Naive thymus-derived CD8-positive, alpha-beta T cell (primary cell): ENCODE measurements at regions not wholly inside any gene's neighbourhood (a gene's known extent, or its start where the extent isn't known, plus 50 kb on each side); places are given as distances from the start of the nearest gene placed in this dataset.

ENCODE experiments used
- ATAC-seq, 2 donors: fragments of 150-1000 bp; cut with Tn5 transposase in 1 of 2; sonication (Bioruptor Pico), chemical (Tn5 transposase) in 1 of 2; 1 replicate in 1 of 2; 2 replicates in 1 of 2; pipeline ENCODE4 v1.10.0; 2021; ENCODE audit warnings: mild to moderate bottlenecking in 2 of 2, moderate library complexity in 2 of 2
- POLR2A ChIA-PET: fragments of 350-600 bp; sonication (Branson Sonifier 250); formaldehyde crosslinking; loops from one replicate; lab custom pipeline; 2021; ENCODE audit warnings: antibody characterized with exemption; lab: Charles Lee
- DNase-seq, 10 donors: peaks; one replicate each; pipeline versions ENCODE4 v3.0.0 to v3.0.0-alpha.2; 2020 to 2022
- H3K27ac Mint-ChIP-seq, 10 donors: one replicate each; pipeline ENCODE4 v1.8.0; 2020 to 2022; ENCODE audit warnings: mild to moderate bottlenecking in 10 of 10, mixed read lengths in 10 of 10, moderate library complexity in 4 of 10, inconsistent platforms in 1 of 10
- H3K27me3 Mint-ChIP-seq, 5 donors: one replicate each; pipeline ENCODE4 v1.8.0; 2021 to 2022; ENCODE audit warnings: mixed read lengths in 5 of 5
- H3K36me3 Mint-ChIP-seq, 3 donors: one replicate each; pipeline ENCODE4 v1.8.0; 2020 to 2022; ENCODE audit warnings: mixed read lengths in 3 of 3, mild to moderate bottlenecking in 2 of 3, inconsistent platforms in 1 of 3
- H3K4me1 Mint-ChIP-seq, 4 donors: one replicate each; pipeline ENCODE4 v1.8.0; 2021 to 2022; ENCODE audit warnings: mixed read lengths in 4 of 4
- H3K4me3 Mint-ChIP-seq, 10 donors: one replicate each; pipeline ENCODE4 v1.8.0; 2020 to 2022; ENCODE audit warnings: mild to moderate bottlenecking in 10 of 10, mixed read lengths in 10 of 10, moderate library complexity in 6 of 10, inconsistent platforms in 1 of 10
- H3K9me3 Mint-ChIP-seq, 9 donors: one replicate each; pipeline ENCODE4 v1.8.0; 2020 to 2022; ENCODE audit warnings: mixed read lengths in 9 of 9, mild to moderate bottlenecking in 3 of 9, inconsistent platforms in 1 of 9, moderate library complexity in 1 of 9

- Mint-ChIP-seq H3K27me3 (peaks cover 0 to 2% (median 0%) of the 10 kb centered on the region in 5 donors), H3K4me3 (no peak overlapping the region), H3K4me1 (peaks cover 8 to 19% (median 14%) of the 10 kb centered on the region in 4 donors), H3K36me3 (no peaks in the 10 kb centered on the region), H3K9me3 (peaks cover 0 to 1% (median 0%) of the 10 kb centered on the region in 9 donors), H3K27ac (peak overlapping the region in 2 of 10 donors; percentile 24 to 57)
- POLR2A ChIA-PET = interaction anchor here (0.7 kb wide), 1 partner anchor 31 kb away, joined by 3 read pairs; no protein-coding TSS in a partner anchor
- DNase-seq (no peak), ATAC-seq (no peak)
These were observed 123.3 kb upstream of the MLN start for GRCh38 chr6:33927112-33927511.

- Mint-ChIP-seq H3K4me1 (peaks cover 8 to 22% (median 16%) of the 10 kb centered on the region in 4 donors), H3K27me3 (peaks cover 0 to 2% (median 0%) of the 10 kb centered on the region in 5 donors), H3K4me3 (no peak overlapping the region), H3K27ac (peak overlapping the region in 1 of 10 donors; percentile 32), H3K9me3 (peaks cover 0 to 1% (median 0%) of the 10 kb centered on the region in 9 donors), H3K36me3 (no peaks in the 10 kb centered on the region)
- no peak for DNase-seq
- ATAC-seq = no peak
- POLR2A ChIA-PET = interaction anchor here (0.7 kb wide), 1 partner anchor 31 kb away, joined by 3 read pairs; no protein-coding TSS in a partner anchor
These were observed 122.6 kb upstream of the MLN start for GRCh38 chr6:33926451-33926850.

- H3K36me3 Mint-ChIP-seq = no peaks in the 10 kb centered on the region
- POLR2A ChIA-PET = no interaction called here
- peaks cover 13 to 25% (median 19%) of the 10 kb centered on the region in 4 donors for H3K4me1 Mint-ChIP-seq
- H3K27ac Mint-ChIP-seq = peak overlapping the region in 2 of 10 donors; percentile 32 to 40
- ATAC-seq = no peak
- no peak for DNase-seq
- H3K4me3 Mint-ChIP-seq = no peak overlapping the region
- H3K9me3 Mint-ChIP-seq = peaks cover 0 to 1% (median 0%) of the 10 kb centered on the region in 9 donors
- H3K27me3 Mint-ChIP-seq = peaks cover 0 to 2% (median 0%) of the 10 kb centered on the region in 5 donors
These were observed 122.1 kb upstream of the MLN start for GRCh38 chr6:33925936-33926335.

GRCh38 chr6:33925210-33925609 lies 121.4 kb upstream of the MLN start:
- ATAC-seq = no peak
- DNase-seq = no peak
- peaks cover 9 to 27% (median 20%) of the 10 kb centered on the region in 4 donors for H3K4me1 Mint-ChIP-seq

GRCh38 chr6:33924681-33925080 lies 120.9 kb upstream of the MLN start:
- Mint-ChIP-seq H3K4me1 (peaks cover 12 to 26% (median 20%) of the 10 kb centered on the region in 4 donors), H3K36me3 (no peaks in the 10 kb centered on the region), H3K4me3 (no peak overlapping the region), H3K9me3 (peaks cover 0 to 1% (median 0%) of the 10 kb centered on the region in 9 donors), H3K27me3 (no peaks in the 10 kb centered on the region), H3K27ac (no peak overlapping the region)
- POLR2A ChIA-PET = no interaction called here
- DNase-seq = no peak
- ATAC-seq = no peak

More at GRCh38 chr6:33925210-33925609, 121.4 kb upstream of the MLN start:
- no peak overlapping the region for H3K4me3 Mint-ChIP-seq
- H3K27me3 Mint-ChIP-seq = no peaks in the 10 kb centered on the region
- POLR2A ChIA-PET = no interaction called here
- H3K9me3 Mint-ChIP-seq = peaks cover 0 to 1% (median 0%) of the 10 kb centered on the region in 9 donors
- H3K36me3 Mint-ChIP-seq = no peaks in the 10 kb centered on the region
- no peak overlapping the region for H3K27ac Mint-ChIP-seq

GRCh38 chr6:33923857-33924514 lies 120.2 kb upstream of the MLN start:
- Mint-ChIP-seq H3K9me3 (peaks cover 0 to 1% (median 0%) of the 10 kb centered on the region in 9 donors), H3K27me3 (no peaks in the 10 kb centered on the region), H3K4me1 (peaks cover 16 to 26% (median 20%) of the 10 kb centered on the region in 4 donors), H3K4me3 (peak overlapping the region in 1 of 10 donors; percentile 31), H3K27ac (peak overlapping the region in 2 of 10 donors; percentile 19 to 46), H3K36me3 (no peaks in the 10 kb centered on the region)
- POLR2A ChIA-PET = interaction anchor here (0.6 kb wide), 1 partner anchor 152 kb away, joined by 3 read pairs; no protein-coding TSS in a partner anchor
- peak in 7 of 10 donors; percentile 9 to 72 (median 23) for DNase-seq
- ATAC-seq = peak; percentile 53

- Mint-ChIP-seq H3K27me3 (no peaks in the 10 kb centered on the region), H3K27ac (peak overlapping the region in 3 of 10 donors; percentile 37 to 79 (median 70))
- POLR2A ChIA-PET = interaction anchor here (1.9 kb wide), 1 partner anchor 10 kb away, joined by 5 read pairs; no protein-coding TSS in a partner anchor
These were observed 117.9 kb upstream of the MLN start for GRCh38 chr6:33921745-33922144.

GRCh38 chr6:33918175-33918695 lies 114.4 kb upstream of the MLN start:
- no peak for ATAC-seq
- POLR2A ChIA-PET = no interaction called here
- H3K36me3 Mint-ChIP-seq = no peaks in the 10 kb centered on the region
- no peak for DNase-seq
- H3K4me3 Mint-ChIP-seq = no peak overlapping the region
- H3K9me3 Mint-ChIP-seq = no peaks in the 10 kb centered on the region
- H3K4me1 Mint-ChIP-seq = peaks cover 29 to 43% (median 38%) of the 10 kb centered on the region in 4 donors
- no peak overlapping the region for H3K27ac Mint-ChIP-seq
- no peaks in the 10 kb centered on the region for H3K27me3 Mint-ChIP-seq

More at GRCh38 chr6:33921745-33922144, 117.9 kb upstream of the MLN start:
- Mint-ChIP-seq H3K4me3 (peak overlapping the region in 1 of 10 donors; percentile 2), H3K4me1 (peaks cover 16 to 26% (median 20%) of the 10 kb centered on the region in 4 donors), H3K36me3 (no peaks in the 10 kb centered on the region), H3K9me3 (no peaks in the 10 kb centered on the region)
- no peak for DNase-seq
- ATAC-seq = no peak

- H3K9me3 Mint-ChIP-seq = no peaks in the 10 kb centered on the region
- POLR2A ChIA-PET = interaction anchor here (0.6 to 2.6 kb wide), 7 partner anchors 8 to 126 kb away, joined by 3 to 23 read pairs (median 4); partner anchors contain the start of gene LEMD2
- ATAC-seq (peak; percentile 30 to 52), DNase-seq (peak in 1 of 10 donors; percentile 28)
- H3K27ac Mint-ChIP-seq = peak overlapping the region in 8 of 10 donors; percentile 23 to 94 (median 84)
- H3K27me3 Mint-ChIP-seq = no peaks in the 10 kb centered on the region
- H3K36me3 Mint-ChIP-seq = no peaks in the 10 kb centered on the region
- H3K4me3 Mint-ChIP-seq = peak overlapping the region in 9 of 10 donors; percentile 26 to 86 (median 75)
- H3K4me1 Mint-ChIP-seq = peaks cover 32 to 54% (median 51%) of the 10 kb centered on the region in 4 donors
These were observed 111.3 kb upstream of the MLN start for GRCh38 chr6:33915134-33915533.

GRCh38 chr6:33914645-33915044 lies 110.8 kb upstream of the MLN start:
- ATAC-seq (peak; percentile 96 to 98), DNase-seq (peak in 8 of 10 donors; percentile 21 to 56 (median 47))
- Mint-ChIP-seq H3K9me3 (no peaks in the 10 kb centered on the region), H3K36me3 (no peaks in the 10 kb centered on the region), H3K4me1 (peaks cover 32 to 58% (median 55%) of the 10 kb centered on the region in 4 donors), H3K27me3 (no peaks in the 10 kb centered on the region), H3K4me3 (peak overlapping the region; percentile 26 to 86 (median 76)), H3K27ac (peak overlapping the region; percentile 23 to 94 (median 82))
- POLR2A ChIA-PET = interaction anchor here (1.0 to 2.6 kb wide), 6 partner anchors 10 to 126 kb away, joined by 3 to 23 read pairs (median 7); partner anchors contain the start of gene LEMD2

GRCh38 chr6:33912195-33912594 lies 108.4 kb upstream of the MLN start:
- ATAC-seq (no peak), DNase-seq (no peak)
- Mint-ChIP-seq H3K27me3 (no peaks in the 10 kb centered on the region), H3K36me3 (no peaks in the 10 kb centered on the region), H3K9me3 (no peaks in the 10 kb centered on the region), H3K27ac (peak overlapping the region in 8 of 10 donors; percentile 1 to 78 (median 40)), H3K4me3 (peak overlapping the region in 1 of 10 donors; percentile 39), H3K4me1 (peaks cover 35 to 77% (median 71%) of the 10 kb centered on the region in 4 donors)
- POLR2A ChIA-PET = interaction anchor here (1.2 kb wide), 1 partner anchor 11 kb away, joined by 6 read pairs; no protein-coding TSS in a partner anchor

- POLR2A ChIA-PET = no interaction called here
These were observed 107.7 kb upstream of the MLN start for GRCh38 chr6:33911488-33911887.

More at GRCh38 chr6:33911488-33911887, 107.7 kb upstream of the MLN start:
- peak overlapping the region in 5 of 10 donors; percentile 15 to 88 (median 53) for H3K27ac Mint-ChIP-seq
- H3K36me3 Mint-ChIP-seq = no peaks in the 10 kb centered on the region
- H3K4me1 Mint-ChIP-seq = peaks cover 41 to 85% (median 78%) of the 10 kb centered on the region in 4 donors
- H3K4me3 Mint-ChIP-seq = no peak overlapping the region
- H3K27me3 Mint-ChIP-seq = no peaks in the 10 kb centered on the region
- ATAC-seq = no peak
- no peaks in the 10 kb centered on the region for H3K9me3 Mint-ChIP-seq
- DNase-seq = no peak
